ENCODE measurements at regions not wholly inside any gene's neighbourhood (a gene's known extent, or its start where the extent isn't known, plus 50 kb on each side); places are given as distances from the start of the nearest gene placed in this dataset.
A peak's percentile ranks its signal among the peaks of the same experiment; 100 is the strongest.

DNA sequence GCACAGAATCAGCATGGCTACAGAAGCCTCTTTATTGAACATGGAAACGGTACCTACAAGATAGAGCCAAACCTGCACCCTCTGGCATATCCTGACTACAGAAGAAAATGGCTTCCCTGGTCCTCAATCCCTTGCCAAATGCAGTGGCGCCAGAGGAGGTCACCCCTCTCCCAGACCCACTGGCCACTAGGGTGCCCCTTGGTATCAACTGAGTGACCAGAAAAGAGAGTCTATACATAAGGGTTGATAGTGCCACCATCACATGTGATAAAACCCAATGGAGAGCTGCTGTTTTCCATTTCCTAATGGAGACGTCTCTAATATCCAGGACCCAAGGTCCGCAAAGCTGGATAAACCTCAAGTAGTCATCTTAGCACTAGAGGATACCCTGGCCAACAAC is 52.7 kb upstream of the ALK start:
- in situ Hi-C loops (cut with MboI; ENCODE audit: low pct_unique_long_range_greater_than_20kb, low sequenced_read_pairs) = no loop called here
- no peak for DNase-seq

DNA sequence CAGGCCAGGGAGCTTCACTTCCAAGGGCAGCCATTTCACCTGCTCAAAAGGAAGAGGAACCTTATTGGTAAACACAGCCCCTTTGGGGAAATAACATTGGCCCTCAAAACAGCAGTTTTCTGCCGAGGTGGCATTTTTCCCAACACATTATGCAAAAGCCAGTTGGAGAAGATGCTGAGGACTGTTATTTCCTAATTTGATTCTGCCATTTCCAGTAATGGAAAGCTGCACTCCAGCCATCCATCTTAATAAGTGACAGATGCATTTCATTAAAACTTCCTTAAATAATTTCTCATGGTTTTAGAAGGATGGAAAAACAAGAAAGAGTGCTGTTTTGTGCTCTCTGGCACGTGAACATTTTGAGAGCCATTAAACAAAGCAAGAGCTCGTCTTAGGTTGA is 55.9 kb upstream of the ALK start:
- no peak for DNase-seq
- in situ Hi-C loops (cut with MboI; ENCODE audit: low pct_unique_long_range_greater_than_20kb, low sequenced_read_pairs) = no loop called here

DNA sequence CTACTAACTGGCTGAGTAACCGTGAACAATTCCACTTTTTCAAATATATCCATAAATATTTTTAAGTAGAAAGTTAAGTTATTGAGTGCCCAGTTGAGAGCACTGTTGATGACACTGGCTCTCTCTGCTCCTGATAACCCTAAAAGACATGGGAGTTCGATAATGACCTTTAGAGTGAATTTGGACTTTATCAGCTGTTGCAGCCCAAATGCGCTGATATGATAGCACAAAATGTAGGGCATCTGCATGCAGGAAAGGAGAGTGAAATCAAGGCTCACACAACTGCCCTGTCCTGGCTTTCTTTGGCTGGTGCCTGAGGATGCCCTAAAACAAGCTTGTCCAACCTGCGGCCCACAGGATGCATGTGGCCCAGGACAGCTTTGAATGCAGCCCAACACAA is 60.0 kb upstream of the ALK start:
- in situ Hi-C loops (cut with MboI; ENCODE audit: low pct_unique_long_range_greater_than_20kb, low sequenced_read_pairs) = no loop called here
- DNase-seq = no peak

DNA sequence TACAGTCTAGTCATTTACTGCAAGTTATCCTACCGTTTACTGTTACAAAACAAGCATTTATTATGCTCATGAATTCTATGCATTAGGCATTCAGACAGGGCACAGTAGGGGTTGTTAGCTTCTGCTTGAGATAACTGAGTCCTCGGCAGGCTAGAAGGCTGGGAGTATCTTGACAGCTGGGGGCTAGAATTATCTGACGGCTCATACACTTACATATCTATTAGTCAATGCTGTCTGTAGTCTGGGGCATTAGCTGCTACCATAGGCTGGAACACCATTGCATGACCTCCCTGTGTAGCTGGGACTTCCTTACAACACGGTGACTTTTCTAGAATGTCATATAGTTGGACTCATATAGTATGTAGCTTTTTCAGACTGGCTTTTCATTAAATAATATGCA is 61.9 kb upstream of the ALK start:
- no peak for DNase-seq
- in situ Hi-C loops (cut with MboI; ENCODE audit: low pct_unique_long_range_greater_than_20kb, low sequenced_read_pairs) = no loop called here

DNA sequence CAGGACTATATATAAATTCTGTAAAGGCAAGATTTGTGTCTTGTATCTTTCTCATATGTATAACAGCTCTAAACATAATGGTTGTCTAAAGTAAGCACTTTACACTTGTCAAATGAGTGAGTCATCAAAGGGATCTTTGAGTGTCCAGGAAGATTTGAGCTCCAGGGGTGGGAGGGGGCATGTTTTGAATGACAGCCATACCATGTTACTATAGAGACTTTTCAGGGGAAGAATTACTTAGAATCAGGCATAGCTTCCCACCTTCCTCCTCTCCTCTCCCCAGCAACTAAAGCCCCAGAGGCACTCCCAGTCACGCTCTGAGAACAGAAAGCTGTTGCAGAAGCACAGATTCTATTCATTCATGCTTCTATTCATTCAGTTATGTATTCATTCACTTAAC is 65.8 kb upstream of the ALK start:
- in situ Hi-C loops (cut with MboI; ENCODE audit: low pct_unique_long_range_greater_than_20kb, low sequenced_read_pairs) = no loop called here
- DNase-seq = no peak

DNA sequence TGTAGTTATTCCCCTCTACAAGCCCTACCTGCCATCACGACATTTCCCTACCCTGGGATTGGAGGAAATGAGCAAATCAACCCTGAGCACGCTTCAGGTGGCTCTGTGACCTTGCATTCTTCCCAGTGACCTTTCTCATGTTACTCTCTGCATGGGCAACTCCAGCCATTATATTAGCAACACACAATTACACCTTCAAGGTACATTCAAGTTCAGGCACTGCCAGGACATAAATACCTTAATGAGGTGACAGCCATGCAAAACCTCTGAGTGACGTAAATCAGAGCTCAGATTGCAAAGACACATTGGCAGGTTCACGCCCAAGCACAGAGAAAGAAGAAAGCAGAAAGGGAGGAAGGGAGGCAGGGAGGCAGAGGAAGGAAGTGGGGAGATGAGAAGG is 68.7 kb upstream of the ALK start:
- DNase-seq = no peak
- in situ Hi-C loops (cut with MboI; ENCODE audit: low pct_unique_long_range_greater_than_20kb, low sequenced_read_pairs) = no loop called here

DNA sequence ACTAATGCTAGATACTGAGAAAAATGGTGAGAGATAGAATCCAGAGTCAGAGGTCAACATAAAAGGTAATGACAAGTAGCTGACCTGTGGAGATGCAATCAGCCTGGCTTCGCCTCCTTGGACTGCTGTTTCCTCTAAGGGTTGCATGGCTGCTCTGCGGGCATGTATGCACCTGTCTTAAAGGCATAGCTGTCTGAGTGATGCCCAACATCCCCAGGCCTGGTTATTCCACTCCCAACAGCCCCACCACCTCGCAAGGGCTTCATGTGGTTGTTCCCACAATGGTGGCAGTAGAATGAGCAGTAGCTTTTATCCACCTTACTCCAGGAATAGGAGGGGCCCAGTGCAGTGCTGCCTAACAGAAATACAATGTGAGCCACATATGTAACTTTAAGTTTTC is 69.7 kb upstream of the ALK start:
- no peak for DNase-seq
- in situ Hi-C loops (cut with MboI; ENCODE audit: low pct_unique_long_range_greater_than_20kb, low sequenced_read_pairs) = no loop called here

DNA sequence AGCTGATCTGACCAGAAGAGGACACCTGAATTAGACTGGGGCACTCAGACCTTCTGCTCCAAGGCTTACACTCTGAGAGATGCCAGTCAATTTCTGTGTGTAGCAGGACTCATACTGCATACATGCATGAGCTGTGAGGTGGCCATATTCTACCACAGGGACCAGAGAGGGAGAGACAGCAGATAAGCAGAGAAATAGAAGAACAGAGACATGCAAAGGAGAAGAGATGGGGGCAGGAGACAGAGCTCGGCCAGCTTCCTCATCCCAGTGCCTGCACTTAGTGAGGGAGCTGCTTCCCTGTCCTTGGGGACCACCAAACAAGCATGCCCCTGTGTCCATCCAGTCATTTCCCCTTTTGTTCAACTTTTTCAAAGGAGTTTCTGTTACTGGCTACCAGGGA is 73.9 kb upstream of the ALK start:
- in situ Hi-C loops (cut with MboI; ENCODE audit: low pct_unique_long_range_greater_than_20kb, low sequenced_read_pairs) = no loop called here
- DNase-seq = no peak

DNA sequence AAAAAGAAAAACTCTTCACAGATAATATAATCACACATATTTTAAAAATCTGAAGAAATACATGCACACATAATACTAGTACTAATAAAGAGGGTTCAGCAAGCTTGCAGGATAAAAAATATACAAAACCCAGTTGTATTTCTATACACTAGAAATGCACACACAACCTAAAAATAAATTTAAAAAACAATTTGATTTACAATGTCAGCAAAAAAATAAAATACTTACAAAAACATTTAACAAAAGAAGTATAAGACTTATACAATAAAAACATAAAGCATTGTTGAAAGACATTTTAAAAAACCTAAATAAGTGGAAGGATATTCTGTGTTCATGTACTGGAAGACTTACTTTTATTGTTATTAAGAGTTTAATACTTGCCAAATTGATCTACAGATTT is 81.7 kb upstream of the ALK start:
- in situ Hi-C loops (cut with MboI; ENCODE audit: low pct_unique_long_range_greater_than_20kb, low sequenced_read_pairs) = no loop called here
- DNase-seq = no peak

DNA sequence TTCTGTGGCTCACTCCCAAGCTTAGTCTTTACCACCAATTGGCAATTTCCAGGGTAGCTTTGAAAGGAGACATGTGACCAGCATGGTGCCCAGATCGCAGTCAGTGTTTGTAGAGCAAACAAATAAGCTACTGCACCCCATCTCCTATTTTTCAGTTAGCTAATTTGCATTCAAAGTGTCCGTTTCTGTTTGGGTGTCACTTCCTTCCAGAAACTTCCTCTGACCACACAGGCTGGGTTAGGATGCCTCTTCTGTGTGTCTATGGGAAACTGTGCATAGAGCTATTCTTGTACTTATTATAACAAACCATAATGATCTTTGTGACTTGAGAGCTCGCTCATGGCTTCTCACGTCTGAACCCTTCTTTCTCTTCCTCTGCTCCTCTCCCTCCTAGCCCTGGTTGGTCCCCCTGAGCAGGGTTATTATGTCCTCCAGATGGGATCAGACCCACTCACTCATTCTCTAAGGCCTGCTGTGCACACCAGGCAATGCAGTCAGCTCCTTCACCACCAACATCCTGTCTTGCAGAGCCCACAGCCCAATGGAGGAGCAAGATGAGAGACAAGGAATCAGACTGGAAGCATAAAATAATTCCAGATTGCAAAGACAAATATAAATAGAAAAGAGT is 101.2 kb upstream of the ALK start:
- DNase-seq = no peak
- in situ Hi-C loops (cut with MboI; ENCODE audit: low pct_unique_long_range_greater_than_20kb, low sequenced_read_pairs) = no loop called here

DNA sequence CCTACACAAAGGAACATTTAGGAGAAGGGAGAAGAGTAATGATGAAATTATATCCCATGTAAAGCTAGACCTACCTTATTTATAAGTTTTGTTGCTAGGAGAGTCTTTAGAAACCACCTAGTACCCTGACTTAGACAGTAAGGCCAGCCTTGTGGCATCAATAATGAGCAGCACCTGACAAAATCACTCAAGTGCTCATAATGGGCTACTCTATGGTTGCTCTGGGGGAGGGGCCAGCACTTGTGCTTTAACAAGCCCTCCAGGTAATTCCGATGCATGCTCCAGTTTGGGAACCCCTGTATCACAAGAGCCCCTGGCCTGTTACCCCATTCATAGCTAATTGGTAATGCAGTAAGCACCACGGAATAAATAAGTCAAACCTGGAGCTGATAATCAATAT is 102.9 kb upstream of the ALK start:
- DNase-seq = no peak
- in situ Hi-C loops (cut with MboI; ENCODE audit: low pct_unique_long_range_greater_than_20kb, low sequenced_read_pairs) = no loop called here

DNA sequence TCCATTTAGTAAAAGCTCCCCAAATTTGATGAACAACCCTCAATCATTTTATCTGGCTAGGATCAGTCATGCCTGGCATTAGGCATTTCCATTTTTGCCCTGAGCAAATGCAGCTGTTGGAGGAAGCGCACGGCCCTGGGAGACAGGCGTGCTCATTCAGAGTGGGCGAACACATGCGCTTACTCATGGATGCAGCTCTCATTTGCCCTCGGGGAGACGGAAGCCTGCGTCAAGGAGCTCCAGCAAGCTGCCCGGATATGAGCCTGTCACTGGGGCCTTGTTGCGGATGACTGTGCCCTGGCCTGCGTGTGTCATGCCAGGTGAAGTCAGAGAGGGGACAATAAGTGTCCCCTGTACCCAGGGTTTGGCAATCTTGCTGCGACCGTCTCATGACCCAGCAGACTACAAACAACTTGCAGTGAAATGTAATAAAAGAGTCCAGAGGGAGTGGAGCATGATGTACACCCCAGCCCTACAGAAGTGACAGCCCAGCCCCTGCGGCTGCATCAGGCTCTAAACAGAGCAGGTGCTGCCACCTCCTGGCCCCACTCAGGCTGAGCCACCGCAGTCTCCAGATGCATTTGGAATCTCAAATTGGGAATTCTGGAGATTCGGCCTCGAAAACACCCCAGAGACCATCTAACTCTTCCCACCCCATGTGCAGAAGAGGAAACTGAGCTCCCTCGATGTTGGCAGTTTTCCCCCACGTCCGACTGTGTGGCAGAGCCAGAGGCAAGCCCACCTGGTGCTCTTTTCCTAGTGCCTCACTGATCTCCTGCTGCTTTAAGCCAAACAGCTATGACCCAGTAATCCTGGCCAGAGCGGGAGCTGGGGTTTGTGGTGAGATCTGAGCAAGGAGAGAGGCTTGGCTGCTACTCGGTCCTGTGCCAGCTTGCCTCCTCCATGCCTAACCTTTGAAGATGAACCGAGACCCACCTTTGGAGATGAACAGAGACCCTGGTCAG is 105.0 kb upstream of the ALK start:
- DNase-seq = peak; percentile 24
- in situ Hi-C loops (cut with MboI; ENCODE audit: low pct_unique_long_range_greater_than_20kb, low sequenced_read_pairs) = no loop called here

DNA sequence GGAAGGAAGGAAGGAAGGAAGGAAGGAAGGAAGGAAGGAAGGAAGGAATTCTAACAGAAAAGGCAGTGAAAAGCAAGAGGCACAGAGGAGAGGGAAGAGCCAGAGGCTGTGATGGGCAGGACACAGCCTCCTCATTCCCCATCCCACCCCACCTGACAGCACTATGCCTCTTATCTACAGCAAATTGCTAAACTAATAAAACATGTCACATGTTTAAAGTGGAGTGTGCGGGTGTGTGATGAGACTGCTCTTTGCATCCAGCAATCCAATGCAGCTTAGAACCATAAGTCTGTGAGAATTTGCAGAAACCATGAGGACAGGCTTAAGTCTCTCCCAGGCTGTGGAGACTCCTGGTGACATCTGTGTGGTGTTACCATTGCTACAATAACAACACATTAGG is 108.4 kb upstream of the ALK start:
- DNase-seq = no peak
- in situ Hi-C loops (cut with MboI; ENCODE audit: low pct_unique_long_range_greater_than_20kb, low sequenced_read_pairs) = no loop called here

DNA sequence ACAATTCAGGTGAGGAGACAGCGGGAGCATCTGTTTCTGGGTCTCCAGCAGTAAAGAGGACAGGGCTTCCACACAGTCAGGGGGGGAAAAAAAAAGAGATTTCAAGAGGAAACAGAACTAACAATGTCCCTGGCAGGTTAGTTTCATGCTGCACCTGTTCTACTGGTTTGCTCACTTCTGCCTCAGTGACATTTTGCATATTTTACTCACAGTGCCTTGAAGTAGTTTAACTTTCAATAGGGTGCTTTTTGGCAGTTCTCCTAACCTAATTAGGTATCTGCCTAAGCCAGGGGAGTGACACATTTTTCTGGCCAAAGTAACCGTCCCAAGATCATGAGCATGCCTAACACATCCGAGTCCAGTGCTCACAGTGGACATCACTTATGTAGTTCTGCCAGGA is 109.0 kb upstream of the ALK start:
- no peak for DNase-seq
- in situ Hi-C loops (cut with MboI; ENCODE audit: low pct_unique_long_range_greater_than_20kb, low sequenced_read_pairs) = no loop called here

DNA sequence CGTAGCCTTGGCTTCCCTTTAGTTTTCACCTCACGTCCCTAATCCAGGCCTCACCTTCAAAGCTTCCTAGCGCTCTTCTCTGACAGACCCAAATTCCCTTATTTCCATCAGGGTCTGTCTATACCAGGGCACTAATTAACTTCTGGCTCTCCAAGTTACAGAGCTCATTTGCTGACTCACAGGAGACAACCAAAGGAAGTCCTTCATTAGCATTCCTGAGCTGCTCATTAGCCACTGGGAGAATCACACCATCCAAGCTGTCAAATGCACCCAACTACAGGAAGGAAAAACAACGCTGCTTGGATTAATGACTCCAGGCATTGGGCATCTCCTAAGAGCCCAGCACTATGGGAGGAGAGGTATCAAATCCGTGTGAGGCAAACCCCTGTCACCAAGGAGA is 109.8 kb upstream of the ALK start:
- no peak for DNase-seq
- in situ Hi-C loops (cut with MboI; ENCODE audit: low pct_unique_long_range_greater_than_20kb, low sequenced_read_pairs) = no loop called here

DNA sequence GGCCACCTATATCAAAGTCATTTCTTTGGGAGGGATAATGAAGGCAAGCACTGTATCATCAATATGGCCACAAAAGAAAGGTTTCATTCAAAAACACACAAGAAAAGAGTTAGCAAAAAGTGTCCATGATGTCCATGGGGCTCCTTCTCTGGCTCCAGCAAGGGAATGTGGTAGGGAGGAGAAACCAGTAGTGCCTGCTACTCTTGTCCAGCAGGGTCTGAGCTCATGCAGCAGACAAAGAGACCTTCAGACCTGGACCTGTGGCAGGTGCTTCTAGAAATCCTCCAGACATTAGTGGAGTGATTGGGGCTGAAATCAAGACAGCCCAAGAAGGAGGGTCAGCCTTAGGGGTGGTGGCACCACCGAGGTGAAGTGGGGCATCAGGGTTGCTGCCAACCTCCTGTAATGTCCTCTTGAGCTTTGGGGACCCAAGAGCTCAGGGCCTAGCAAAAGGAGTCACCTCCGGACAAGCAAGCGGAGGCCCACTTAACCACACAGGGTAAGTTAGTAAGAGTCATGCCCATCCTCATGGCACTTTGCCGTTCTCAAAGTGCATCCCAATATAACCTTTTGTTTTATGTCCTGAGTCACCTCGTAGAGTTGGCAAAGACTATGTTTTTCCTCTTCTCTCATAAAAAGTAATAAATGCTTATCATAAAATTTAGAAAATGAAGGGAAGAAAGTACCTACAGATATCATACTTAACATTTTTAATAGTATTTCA is 112.6 kb upstream of the YPEL5 start:
- in situ Hi-C loops (cut with MboI; ENCODE audit: low pct_unique_long_range_greater_than_20kb, low sequenced_read_pairs) = no loop called here
- DNase-seq = no peak

DNA sequence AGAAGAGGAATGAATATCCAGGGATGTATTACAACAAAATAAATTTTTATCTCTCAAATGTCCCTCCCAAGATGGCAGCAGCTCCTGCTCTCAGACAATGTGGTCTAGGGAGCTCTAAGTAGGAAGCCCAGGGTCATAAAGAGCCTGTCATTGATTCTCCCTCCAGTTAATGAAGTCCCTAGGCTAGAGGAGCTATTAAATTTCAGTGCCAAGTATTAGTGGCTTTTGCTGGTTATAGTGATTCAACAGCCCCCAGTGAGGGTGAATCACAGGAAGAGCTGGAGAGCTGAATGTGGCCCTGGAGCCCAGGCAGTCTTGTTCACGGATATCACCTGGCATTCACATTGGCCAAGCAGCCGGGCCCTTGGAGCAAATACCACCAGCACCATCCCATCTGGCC is 109.8 kb upstream of the YPEL5 start:
- DNase-seq = no peak
- in situ Hi-C loops (cut with MboI; ENCODE audit: low pct_unique_long_range_greater_than_20kb, low sequenced_read_pairs) = no loop called here

DNA sequence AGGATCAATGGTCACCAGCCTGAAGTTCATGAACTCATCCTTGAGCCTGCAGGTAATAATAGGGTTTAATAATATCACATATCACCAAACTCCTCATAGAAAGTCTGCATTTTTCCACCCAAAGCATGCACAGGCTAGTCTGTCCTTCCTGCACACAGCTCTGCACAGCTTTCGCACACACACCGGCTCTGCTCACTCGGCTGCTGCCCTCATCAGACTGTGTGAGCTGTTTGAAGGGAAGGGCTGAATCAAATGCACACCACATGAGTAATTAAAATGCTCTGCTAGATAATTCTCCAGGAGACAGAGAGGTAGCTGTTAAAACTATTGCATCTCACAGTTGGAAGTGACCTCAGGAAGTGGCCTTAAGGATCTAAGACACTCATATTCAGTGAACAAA is 108.4 kb upstream of the YPEL5 start:
- no peak for DNase-seq

DNA sequence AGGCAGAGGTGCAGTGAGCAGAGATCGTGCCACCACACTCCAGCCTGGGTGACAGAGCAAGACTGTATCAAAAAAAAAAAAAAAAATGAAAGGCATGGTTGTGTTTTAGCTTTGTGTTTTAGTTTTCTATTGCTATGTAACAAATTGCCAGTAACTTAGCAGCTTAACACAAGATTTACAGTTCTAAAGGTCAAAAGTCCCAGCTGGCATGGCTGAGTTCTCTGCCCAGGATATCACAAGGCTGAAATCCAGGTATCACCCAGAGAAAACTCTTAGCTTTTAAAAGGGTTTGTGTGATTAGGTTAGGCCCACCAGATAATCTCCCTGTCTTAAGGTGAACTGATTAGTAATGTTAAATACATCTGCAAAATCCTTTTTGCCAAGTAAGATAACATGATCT is 107.7 kb upstream of the YPEL5 start:
- in situ Hi-C loops (cut with MboI; ENCODE audit: low pct_unique_long_range_greater_than_20kb, low sequenced_read_pairs) = no loop called here
- no peak for DNase-seq

More for the DNA sequence above, 108.4 kb upstream of the YPEL5 start:
- in situ Hi-C loops (cut with MboI; ENCODE audit: low pct_unique_long_range_greater_than_20kb, low sequenced_read_pairs) = no loop called here

DNA sequence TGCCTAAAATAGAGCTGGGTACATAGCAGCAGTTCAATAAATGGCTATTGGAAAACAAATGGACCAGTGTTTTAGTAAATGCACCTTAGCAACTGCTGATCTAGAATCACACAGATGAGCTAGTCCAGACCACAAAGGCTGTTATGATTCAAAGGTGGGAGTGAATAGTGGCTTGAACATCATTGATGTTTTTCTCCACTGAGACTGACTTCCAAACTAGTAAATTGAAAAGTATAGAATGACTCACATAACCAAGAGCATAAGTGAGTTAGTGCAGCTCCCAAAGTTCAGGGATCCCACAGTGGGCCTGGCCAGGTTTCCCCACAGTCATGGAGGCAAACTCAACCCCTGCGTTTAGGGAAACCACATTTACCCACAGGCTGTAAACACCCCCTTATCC is 106.7 kb upstream of the YPEL5 start:
- no peak for DNase-seq
- in situ Hi-C loops (cut with MboI; ENCODE audit: low pct_unique_long_range_greater_than_20kb, low sequenced_read_pairs) = no loop called here
